Endodermal cell (in vitro differentiated cells): ENCODE measurements at regions not wholly inside any gene's neighbourhood (a gene's known extent, or its start where the extent isn't known, plus 50 kb on each side); places are given as distances from the start of the nearest gene placed in this dataset.

Experiments
- DNase-seq: peaks from one replicate; pipeline ENCODE4 v3.0.0-alpha.2; 2017
- H3K27ac ChIP-seq: 2 replicates; pipeline ENCODE4 v1.5.1; 2013; ENCODE audit warnings: mild to moderate bottlenecking, low read depth, low read length, moderate library complexity
- H3K27me3 ChIP-seq: 2 replicates; pipeline ENCODE4 v1.6.1; 2013; ENCODE audit warnings: mild to moderate bottlenecking, low read length, moderate library complexity; ENCODE audit not compliant: insufficient read depth, control insufficient read depth, poor library complexity, severe bottlenecking
- H3K36me3 ChIP-seq: 2 replicates; pipeline ENCODE4 v1.7.0; 2013; ENCODE audit warnings: mild to moderate bottlenecking, low read length, moderate library complexity; ENCODE audit not compliant: control insufficient read depth, insufficient read depth
- H3K4me1 ChIP-seq: one replicate; pipeline ENCODE4 v1.7.0; 2013; ENCODE audit warnings: low read length; ENCODE audit not compliant: control insufficient read depth, insufficient read depth
- H3K4me3 ChIP-seq: 2 replicates; pipeline ENCODE4 v1.5.1; 2013; ENCODE audit warnings: mild to moderate bottlenecking, low read length, moderate library complexity
- H3K9ac ChIP-seq: 2 replicates; pipeline ENCODE4 v1.6.1; 2013; ENCODE audit warnings: mild to moderate bottlenecking, low read length, moderate library complexity; ENCODE audit not compliant: poor library complexity, severe bottlenecking; ENCODE audit errors: extremely low read depth
- H3K9me3 ChIP-seq: 2 replicates; pipeline ENCODE4 v1.6.1; 2013; ENCODE audit warnings: mild to moderate bottlenecking, low read length, moderate library complexity; ENCODE audit not compliant: control insufficient read depth
- H3K27ac Mint-ChIP-seq: 2 replicates; pipeline ENCODE4 v1.8.0; 2020; ENCODE audit warnings: mixed read lengths
- H3K27me3 Mint-ChIP-seq: 2 replicates; pipeline ENCODE4 v1.8.0; 2021; ENCODE audit warnings: mild to moderate bottlenecking, mixed read lengths; ENCODE audit not compliant: insufficient read depth
- H3K36me3 Mint-ChIP-seq: 2 replicates; pipeline ENCODE4 v1.8.0; 2020; ENCODE audit warnings: low read depth, mixed read lengths
- H3K4me1 Mint-ChIP-seq: 2 replicates; pipeline ENCODE4 v1.8.0; 2020; ENCODE audit warnings: mixed read lengths
- H3K4me3 Mint-ChIP-seq: 2 replicates; pipeline ENCODE4 v1.8.0; 2020; ENCODE audit warnings: mild to moderate bottlenecking, moderate library complexity, mixed read lengths
- H3K9me3 Mint-ChIP-seq: 2 replicates; pipeline ENCODE4 v1.8.0; 2020; ENCODE audit warnings: mild to moderate bottlenecking, mixed read lengths
- CTCF ChIP-seq: fragments of 200-600 bp; sonication (generic); conservative IDR thresholded peaks from 2 replicates; pipeline ENCODE4 v1.5.0; 2021; ENCODE audit warnings: antibody characterized with exemption, mild to moderate bottlenecking
- WGBS, 2 experiments: methylation state at CpG; one replicate each; pipeline versions ENCODE4 v1.1.5 to v1.1.7; 2013; ENCODE audit warnings: missing lambda C conversion rate in 2 of 2, mixed read lengths in 1 of 2; ENCODE audit not compliant: insufficient coverage in 1 of 2, insufficient read length in 1 of 2; 5-methylcytosine and 5-hydroxymethylcytosine counted together

GRCh38 chr16:82481455-82481854, 145.3 kb upstream of the CDH13 start:
- no peaks in the 10 kb centered on the region for H3K36me3 ChIP-seq
- H3K9me3 ChIP-seq: no peaks in the 10 kb centered on the region
- WGBS, 2 experiments: 88% methylated on average over 1 to 3 of the region's 3 CpGs

GRCh38 chr16:82476786-82477185, 150.0 kb upstream of the CDH13 start:
- peak; percentile 5 for DNase-seq
- H3K36me3 ChIP-seq: no peaks in the 10 kb centered on the region
- H3K27ac ChIP-seq: no peak overlapping the region
- H3K9me3 ChIP-seq: peaks cover 7% of the 10 kb centered on the region
- TF ChIP-seq CTCF: no peak
- H3K27me3 ChIP-seq: peaks cover 5% of the 10 kb centered on the region
- Mint-ChIP-seq H3K27ac (no peak overlapping the region), H3K36me3 (no peaks in the 10 kb centered on the region), H3K9me3 (peaks cover 4% of the 10 kb centered on the region), H3K4me3 (no peak overlapping the region), H3K27me3 (peaks cover 22% of the 10 kb centered on the region), H3K4me1 (peaks cover 5% of the 10 kb centered on the region)
- H3K9ac ChIP-seq: no peak overlapping the region
- H3K4me3 ChIP-seq: no peak overlapping the region
- 81 to 86% methylated on average over 3 to 5 of the region's 5 CpGs for WGBS, 2 experiments
- H3K4me1 ChIP-seq: no peaks in the 10 kb centered on the region

More at GRCh38 chr16:82481455-82481854, 145.3 kb upstream of the CDH13 start:
- no peaks in the 10 kb centered on the region for H3K9me3 Mint-ChIP-seq
- Histone ChIP-seq H3K4me1 (no peaks in the 10 kb centered on the region), H3K27ac (no peak overlapping the region), H3K9ac (no peak overlapping the region), H3K4me3 (no peak overlapping the region), H3K27me3 (no peaks in the 10 kb centered on the region)
- no peak for TF ChIP-seq CTCF
- H3K4me3 Mint-ChIP-seq: no peak overlapping the region
- peaks cover 1% of the 10 kb centered on the region for H3K27me3 Mint-ChIP-seq
- H3K27ac Mint-ChIP-seq: no peak overlapping the region
- peak; percentile 3 for DNase-seq
- H3K4me1 Mint-ChIP-seq: no peaks in the 10 kb centered on the region
- H3K36me3 Mint-ChIP-seq: no peaks in the 10 kb centered on the region

DNA sequence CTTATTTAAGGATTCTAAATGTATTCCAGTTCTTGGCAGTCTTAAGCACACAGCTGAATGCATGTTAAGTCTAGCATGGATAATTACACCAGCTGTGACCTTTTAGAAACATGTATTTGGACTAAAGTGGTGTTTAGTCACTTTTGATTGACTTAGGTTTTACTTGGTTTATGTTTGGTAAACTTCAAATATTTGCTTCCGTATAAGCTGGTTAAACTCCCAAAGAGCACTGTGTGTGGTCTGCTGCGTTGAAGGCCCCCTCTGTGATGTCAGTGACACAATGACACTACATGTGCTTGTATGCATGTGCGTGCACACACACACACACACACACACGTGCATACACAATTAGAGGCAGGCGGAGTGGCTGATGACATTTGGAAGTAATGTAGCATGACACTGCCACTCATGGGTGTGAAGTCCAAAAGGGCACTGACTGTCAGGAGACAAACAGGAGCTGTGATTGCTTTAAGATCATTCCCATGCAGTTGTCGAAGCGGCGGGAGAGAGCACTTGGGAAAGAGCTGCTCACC, 156.1 kb upstream of the CDH13 start:
- no peak for DNase-seq
- Histone ChIP-seq H3K27me3 (peaks cover 17% of the 10 kb centered on the region), H3K36me3 (no peaks in the 10 kb centered on the region), H3K9me3 (peaks cover 7% of the 10 kb centered on the region), H3K4me3 (no peak overlapping the region), H3K27ac (no peak overlapping the region), H3K4me1 (no peaks in the 10 kb centered on the region), H3K9ac (no peak overlapping the region)
- WGBS, 2 experiments: 94 to 100% methylated on average over 3 to 7 of the region's 8 CpGs
- Mint-ChIP-seq H3K4me1 (peaks cover 12% of the 10 kb centered on the region), H3K36me3 (no peaks in the 10 kb centered on the region), H3K27ac (no peak overlapping the region), H3K4me3 (no peak overlapping the region), H3K27me3 (peaks cover 31% of the 10 kb centered on the region), H3K9me3 (peaks cover 4% of the 10 kb centered on the region)
- no peak for TF ChIP-seq CTCF
